ENCODE measurements at regions not wholly inside any gene's neighbourhood (a gene's known extent, or its start where the extent isn't known, plus 50 kb on each side); places are given as distances from the start of the nearest gene placed in this dataset.

DNA sequence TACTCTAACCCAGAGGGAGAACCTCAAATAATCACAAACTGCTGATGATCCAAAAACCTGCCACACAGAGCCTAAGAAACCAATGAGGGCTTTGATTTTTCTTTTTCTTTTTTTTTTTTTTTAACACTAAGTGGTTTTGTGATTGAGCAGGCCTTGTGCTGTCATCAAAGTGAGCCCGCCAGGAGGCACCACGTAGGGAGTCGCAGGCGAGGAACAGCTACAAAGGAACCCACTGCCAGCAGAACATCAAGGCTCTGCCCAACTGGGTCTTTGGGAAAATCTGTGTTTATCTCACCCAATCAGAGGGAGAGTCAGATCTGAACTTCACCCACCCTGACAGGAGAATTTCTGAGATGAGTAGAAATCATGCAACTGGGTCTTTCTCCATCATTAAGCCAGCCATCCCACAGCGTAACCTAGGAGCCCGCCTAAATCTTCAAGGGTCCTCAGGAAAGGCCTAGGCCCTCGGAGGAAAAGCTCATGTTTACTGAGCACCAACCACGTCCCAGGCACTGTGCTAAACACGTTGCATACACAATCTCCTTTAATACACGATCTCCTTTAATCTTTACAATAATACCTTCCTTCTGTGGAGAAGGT lies 126.9 kb upstream of the FSTL4 start:
- TF ChIP-seq CTCF (IDR thresholded peaks at IDR 0.05), result no peak
- no peak for TF ChIP-seq POLR2A (IDR thresholded peaks at IDR 0.05)

All from adrenal gland (tissue), 5 donors.